Lung (tissue), 11 donors: ENCODE measurements at regions not wholly inside any gene's neighbourhood (a gene's known extent, or its start where the extent isn't known, plus 50 kb on each side); places are given as distances from the start of the nearest gene placed in this dataset.

ENCODE experiments used
- ATAC-seq: fragments of 200-7000 bp; cut with Tn5 transposase; one replicate; pipeline ENCODE4 v1.9.1; 2020; ENCODE audit warnings: moderate number of reproducible peaks; ENCODE audit not compliant: insufficient read depth, low FRiP score
- DNase-seq, 3 donors: peaks; one replicate each; pipeline ENCODE4 v3.0.0-alpha.2; 2013 to 2017
- H3K27ac ChIP-seq, 2 donors: one replicate each; pipeline ENCODE4 v1.5.1; 2013; ENCODE audit warnings: mild to moderate bottlenecking in 2 of 2, moderate library complexity in 2 of 2, control low read depth in 1 of 2, inconsistent platforms in 1 of 2, low read depth in 1 of 2, low read length in 1 of 2
- H3K27me3 ChIP-seq, 3 donors: one replicate each; pipeline ENCODE4 v1.5.1; 2013; ENCODE audit warnings: low read length in 2 of 3; ENCODE audit not compliant: control insufficient read depth in 3 of 3, insufficient read depth in 3 of 3
- H3K36me3 ChIP-seq, 4 donors: one replicate each; pipeline ENCODE4 v1.5.1; 2013; ENCODE audit warnings: low read length in 4 of 4, mild to moderate bottlenecking in 1 of 4, moderate library complexity in 1 of 4; ENCODE audit not compliant: control insufficient read depth in 4 of 4, insufficient read depth in 4 of 4
- H3K4me1 ChIP-seq, 5 donors: one replicate each; pipeline ENCODE4 v1.5.1; 2013; ENCODE audit warnings: low read length in 5 of 5, mild to moderate bottlenecking in 2 of 5, moderate library complexity in 1 of 5; ENCODE audit not compliant: control insufficient read depth in 5 of 5, insufficient read depth in 5 of 5
- H3K4me3 ChIP-seq: one replicate; pipeline ENCODE4 v1.5.1; 2013; ENCODE audit warnings: mild to moderate bottlenecking, control low read depth, moderate library complexity
- H3K9ac ChIP-seq, 2 donors: one replicate each; pipeline ENCODE4 v1.5.1; 2013; ENCODE audit warnings: low read length in 2 of 2, control low read depth in 1 of 2; ENCODE audit not compliant: insufficient read depth in 1 of 2
- H3K9me3 ChIP-seq, 4 donors: one replicate each; pipeline ENCODE4 v1.5.1; 2013; ENCODE audit warnings: low read length in 3 of 4, mild to moderate bottlenecking in 1 of 4, moderate library complexity in 1 of 4; ENCODE audit not compliant: control insufficient read depth in 4 of 4, insufficient read depth in 3 of 4
- CTCF ChIP-seq: IDR thresholded peaks from 2 replicates; pipeline ENCODE4 v1.5.1; 2012; ENCODE audit warnings: mild to moderate bottlenecking; ENCODE audit errors: control extremely low read depth, extremely low read depth
- WGBS, 2 donors: extraction: QIAGEN DNeasy Blood & Tissue Kit; methylation state at CpG; one replicate each; pipeline ENCODE4 v1.1.7; 2013; 5-methylcytosine and 5-hydroxymethylcytosine counted together
- donor health status: control.
- donor health status: control.
- donor health status: Bipolar disorder and iron deficiency.
- donor health status: healthy.
- donor health status: DM: yes; HTN: yes; CAD: no.

- H3K4me1 ChIP-seq = peaks cover 0 to 1% (median 0%) of the 10 kb centered on the region in 5 donors
- no peak for TF ChIP-seq CTCF
- no peak overlapping the region for H3K9ac ChIP-seq
- no peak overlapping the region for H3K27ac ChIP-seq
- H3K36me3 ChIP-seq = no peaks in the 10 kb centered on the region
- no peaks in the 10 kb centered on the region for H3K27me3 ChIP-seq
- no peaks in the 10 kb centered on the region for H3K9me3 ChIP-seq
- 94 to 97% methylated on average over 1 of the region's 1 CpG for WGBS, 2 donors
- no peak overlapping the region for H3K4me3 ChIP-seq
- ATAC-seq (no peak), DNase-seq (no peak)
Observed at GRCh38 chr6:140140891-140141290, 766.4 kb upstream of the CITED2 start.

DNA sequence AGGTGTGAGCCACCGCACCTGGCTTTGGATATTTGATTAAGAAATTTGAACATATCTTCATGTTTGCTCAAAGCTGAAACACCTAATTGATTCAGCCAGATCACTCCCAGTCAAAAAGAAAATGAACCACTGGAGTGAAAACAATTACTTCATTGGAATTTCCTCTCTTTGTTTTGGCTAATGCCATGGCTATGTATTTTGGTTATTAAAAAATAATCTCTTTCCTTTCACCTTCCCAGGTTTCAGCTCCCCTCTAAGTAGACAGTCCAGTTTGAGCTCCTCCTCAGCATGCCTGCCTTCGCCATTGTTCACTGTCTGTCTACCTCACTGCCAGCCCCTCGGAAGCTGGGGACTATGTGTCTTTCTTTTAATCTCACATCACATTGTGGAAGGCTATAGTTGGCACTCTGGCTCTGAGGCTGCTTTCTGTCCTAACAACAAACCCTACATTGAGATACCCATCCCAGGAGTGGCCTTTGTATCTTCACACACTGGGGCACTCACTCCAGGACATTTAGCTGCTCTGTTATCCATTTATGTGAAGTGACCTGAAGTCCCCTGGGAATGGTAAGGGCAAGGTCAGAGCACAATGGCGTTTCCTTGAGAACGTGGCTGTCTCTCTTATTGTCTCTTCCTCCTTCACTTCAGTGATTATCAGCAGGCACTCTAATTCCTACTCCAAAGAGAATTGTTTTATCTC is 764.0 kb upstream of the CITED2 start:
- TF ChIP-seq CTCF = no peak
- Histone ChIP-seq H3K27me3 (no peaks in the 10 kb centered on the region), H3K27ac (no peak overlapping the region), H3K4me1 (peaks cover 0 to 1% (median 0%) of the 10 kb centered on the region in 5 donors), H3K9ac (no peak overlapping the region), H3K4me3 (no peak overlapping the region), H3K36me3 (no peaks in the 10 kb centered on the region), H3K9me3 (no peaks in the 10 kb centered on the region)
- no peak for DNase-seq
- no peak for ATAC-seq
- WGBS, 2 donors = 61 to 81% methylated on average over 5 of the region's 5 CpGs

DNA sequence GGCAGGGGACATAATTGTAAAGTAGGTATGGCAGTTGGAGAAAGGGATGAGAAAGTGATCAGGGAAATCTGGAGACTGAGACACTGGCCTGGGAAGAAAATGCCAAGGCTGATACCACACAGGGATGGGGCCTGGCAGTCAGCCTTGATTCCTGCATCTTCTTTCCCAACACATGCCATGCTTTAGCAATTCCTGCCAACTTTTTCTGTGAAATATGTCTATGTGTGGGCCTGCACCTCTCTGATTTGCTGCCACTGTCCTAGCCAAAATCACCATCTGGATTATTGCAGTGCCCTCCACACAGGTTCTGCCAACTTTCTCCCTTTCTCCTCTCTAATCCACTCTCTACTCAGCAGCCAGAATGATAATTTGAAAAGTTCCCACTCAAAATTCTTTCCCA is 759.8 kb upstream of the CITED2 start:
- DNase-seq = no peak
- peaks cover 0 to 1% (median 0%) of the 10 kb centered on the region in 5 donors for H3K4me1 ChIP-seq
- H3K27me3 ChIP-seq = no peaks in the 10 kb centered on the region
- H3K27ac ChIP-seq = no peak overlapping the region
- ATAC-seq = no peak
- H3K9ac ChIP-seq = no peak overlapping the region
- H3K4me3 ChIP-seq = no peak overlapping the region
- H3K36me3 ChIP-seq = no peaks in the 10 kb centered on the region
- H3K9me3 ChIP-seq = peaks cover 0 to 7% (median 3%) of the 10 kb centered on the region in 4 donors
- no peak for TF ChIP-seq CTCF

DNA sequence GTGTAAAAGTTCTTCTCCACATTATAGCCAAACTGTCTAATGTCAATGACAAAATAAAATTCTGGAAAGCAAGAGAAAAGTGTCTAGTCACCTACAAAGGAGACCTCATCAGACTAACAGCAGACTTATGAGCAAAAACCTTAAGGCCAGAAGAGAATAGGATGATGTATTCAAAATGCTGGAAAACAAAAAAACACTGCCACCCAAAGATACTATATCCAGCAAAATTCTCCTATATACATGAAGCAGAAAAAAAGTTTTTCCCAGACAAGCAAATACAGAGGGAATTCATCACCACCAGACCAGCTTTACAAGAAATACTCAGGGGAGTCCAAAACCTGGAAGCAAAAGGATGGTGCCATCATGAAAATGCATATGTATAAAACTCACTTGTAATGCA is 755.6 kb upstream of the CITED2 start:
- ATAC-seq = no peak
- Histone ChIP-seq H3K36me3 (peaks cover 0 to 5% (median 0%) of the 10 kb centered on the region in 4 donors), H3K9ac (no peak overlapping the region), H3K27me3 (no peaks in the 10 kb centered on the region), H3K9me3 (peaks cover 0 to 12% (median 8%) of the 10 kb centered on the region in 4 donors), H3K4me1 (no peaks in the 10 kb centered on the region), H3K4me3 (no peak overlapping the region), H3K27ac (no peak overlapping the region)
- TF ChIP-seq CTCF = no peak
- no peak for DNase-seq
